Left lung (tissue), 4 donors: ENCODE measurements at regions not wholly inside any gene's neighbourhood (a gene's known extent, or its start where the extent isn't known, plus 50 kb on each side); places are given as distances from the start of the nearest gene placed in this dataset.

Experiments
- ATAC-seq: fragments of 200-7000 bp; cut with Tn5 transposase; one replicate; pipeline ENCODE4 v1.9.1; 2020; ENCODE audit warnings: moderate library complexity
- DNase-seq, 4 donors: peaks; one replicate each; pipeline ENCODE4 v3.0.0-alpha.2; 2013 to 2020
- H3K27ac ChIP-seq, 2 donors: fragments of 200-600 bp; sonication (generic) in 1 of 2; one replicate each; pipeline versions ENCODE4 v1.5.0 to v1.8.0; 2020 to 2021
- H3K27me3 ChIP-seq, 2 donors: fragments of 200-600 bp; sonication (generic) in 1 of 2; one replicate each; pipeline versions ENCODE4 v1.5.0 to v1.8.0; 2020 to 2021
- H3K36me3 ChIP-seq, 2 donors: fragments of 200-600 bp; sonication (generic) in 1 of 2; one replicate each; pipeline versions ENCODE4 v1.5.0 to v1.8.0; 2020 to 2021
- H3K4me1 ChIP-seq, 2 donors: fragments of 200-600 bp; one replicate each; pipeline ENCODE4 v1.8.0; 2021
- H3K4me3 ChIP-seq, 2 donors: fragments of 200-600 bp; sonication (generic) in 1 of 2; one replicate each; pipeline versions ENCODE4 v1.5.0 to v1.8.0; 2020 to 2021; ENCODE audit warnings: mild to moderate bottlenecking in 1 of 2
- H3K9me3 ChIP-seq, 2 donors: fragments of 200-600 bp; sonication (generic) in 1 of 2; one replicate each; pipeline versions ENCODE4 v1.5.0 to v1.8.0; 2020 to 2021
- intact Hi-C, 2 donors: fragments of 100-400 bp; cut with DNase I; formaldehyde crosslinking; loops; one replicate each; pipeline versions ENCODE4 v1.11.2 to v1.14.2; 2022
- TF ChIP-seq, protein P1 (sequence below), 2 donors: fragments of 200-600 bp; sonication (generic) in 1 of 2; IDR thresholded peaks; one replicate each; pipeline versions ENCODE4 v1.5.0 to v1.8.0; 2021; ENCODE audit warnings: antibody characterized with exemption in 2 of 2
- donor health status: DM: no; HTN: yes; CAD: no.
- donor health status: DM: no; HTN: no; CAD: no.

DNA sequence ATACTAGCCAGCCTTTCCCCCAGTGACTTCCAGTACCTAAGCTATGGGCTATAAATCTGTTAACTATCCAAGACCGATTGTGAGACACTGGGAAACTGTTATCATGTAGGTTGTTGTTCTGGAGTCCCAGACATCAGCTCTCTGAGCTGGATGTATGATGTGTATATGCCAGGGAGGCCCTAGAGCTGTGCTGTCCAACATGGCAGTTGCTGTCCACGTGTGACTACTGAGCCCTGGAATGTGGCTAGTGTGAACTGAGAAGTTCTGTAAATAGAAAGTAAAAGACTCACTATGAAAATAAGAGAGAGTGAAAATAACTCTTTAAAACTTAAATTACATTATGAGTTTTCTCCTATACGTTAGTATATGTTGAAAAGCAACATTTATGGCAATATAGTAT, 755.8 kb upstream of the FBXO33 start:
- DNase-seq, result no peak
- intact Hi-C loops, result no loop called here
- Histone ChIP-seq H3K27me3 (no peaks in the 10 kb centered on the region), H3K4me3 (no peak overlapping the region), H3K36me3 (no peaks in the 10 kb centered on the region), H3K9me3 (no peaks in the 10 kb centered on the region), H3K4me1 (no peaks in the 10 kb centered on the region), H3K27ac (no peak overlapping the region)
- ATAC-seq, result no peak
- TF ChIP-seq, protein P1, sequence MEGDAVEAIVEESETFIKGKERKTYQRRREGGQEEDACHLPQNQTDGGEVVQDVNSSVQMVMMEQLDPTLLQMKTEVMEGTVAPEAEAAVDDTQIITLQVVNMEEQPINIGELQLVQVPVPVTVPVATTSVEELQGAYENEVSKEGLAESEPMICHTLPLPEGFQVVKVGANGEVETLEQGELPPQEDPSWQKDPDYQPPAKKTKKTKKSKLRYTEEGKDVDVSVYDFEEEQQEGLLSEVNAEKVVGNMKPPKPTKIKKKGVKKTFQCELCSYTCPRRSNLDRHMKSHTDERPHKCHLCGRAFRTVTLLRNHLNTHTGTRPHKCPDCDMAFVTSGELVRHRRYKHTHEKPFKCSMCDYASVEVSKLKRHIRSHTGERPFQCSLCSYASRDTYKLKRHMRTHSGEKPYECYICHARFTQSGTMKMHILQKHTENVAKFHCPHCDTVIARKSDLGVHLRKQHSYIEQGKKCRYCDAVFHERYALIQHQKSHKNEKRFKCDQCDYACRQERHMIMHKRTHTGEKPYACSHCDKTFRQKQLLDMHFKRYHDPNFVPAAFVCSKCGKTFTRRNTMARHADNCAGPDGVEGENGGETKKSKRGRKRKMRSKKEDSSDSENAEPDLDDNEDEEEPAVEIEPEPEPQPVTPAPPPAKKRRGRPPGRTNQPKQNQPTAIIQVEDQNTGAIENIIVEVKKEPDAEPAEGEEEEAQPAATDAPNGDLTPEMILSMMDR (IDR thresholded peaks at IDR 0.05), result no peak

DNA sequence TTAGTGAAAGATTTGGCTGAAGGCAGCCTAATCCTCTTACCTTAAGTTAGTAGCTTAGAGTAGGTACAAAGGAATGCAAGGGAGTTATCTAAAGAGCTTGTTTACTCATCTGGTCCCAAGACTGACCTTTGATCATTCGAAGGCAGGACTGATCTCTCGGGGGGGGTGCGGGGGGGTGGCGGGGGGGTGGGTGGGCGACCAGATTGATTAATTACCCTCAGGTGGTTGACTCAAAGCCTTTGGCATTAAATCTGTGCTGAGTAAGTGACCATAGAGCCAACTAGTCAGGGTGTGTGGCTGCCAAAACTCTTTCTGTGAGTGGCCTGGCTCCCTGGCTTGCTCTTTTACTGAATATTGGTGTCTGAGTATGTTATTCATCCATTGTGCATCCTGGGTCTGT, 731.9 kb upstream of the FBXO33 start:
- Histone ChIP-seq H3K27ac (no peak overlapping the region), H3K27me3 (no peaks in the 10 kb centered on the region), H3K4me3 (no peak overlapping the region), H3K4me1 (no peaks in the 10 kb centered on the region), H3K36me3 (no peaks in the 10 kb centered on the region), H3K9me3 (peaks cover 0 to 24% of the 10 kb centered on the region in 2 donors)
- intact Hi-C loops, result no loop called here
- DNase-seq (no peak), ATAC-seq (no peak)
- TF ChIP-seq, protein P1 (IDR thresholded peaks at IDR 0.05), result no peak

DNA sequence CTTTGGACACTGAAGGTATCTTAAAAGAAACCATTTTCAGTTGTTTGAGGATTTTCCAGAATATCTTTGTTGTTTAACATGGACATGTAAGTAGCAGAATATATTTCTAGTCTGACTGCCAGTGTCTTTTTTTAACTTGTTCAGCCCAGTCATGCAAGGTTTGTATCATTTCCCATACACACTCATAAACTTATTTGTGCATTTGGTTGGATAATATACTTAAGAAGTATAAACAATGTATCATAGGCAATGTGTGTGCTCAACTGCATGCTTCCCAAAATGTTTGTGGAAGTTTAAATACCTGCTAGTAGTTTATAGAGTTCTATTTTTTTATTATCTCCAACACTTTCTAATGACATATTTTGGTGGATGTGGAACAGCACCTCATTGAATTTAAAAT, 707.4 kb upstream of the FBXO33 start:
- Histone ChIP-seq H3K27me3 (no peaks in the 10 kb centered on the region), H3K9me3 (no peaks in the 10 kb centered on the region), H3K36me3 (no peaks in the 10 kb centered on the region), H3K4me3 (no peak overlapping the region), H3K4me1 (no peaks in the 10 kb centered on the region), H3K27ac (no peak overlapping the region)
- TF ChIP-seq, protein P1 (IDR thresholded peaks at IDR 0.05), result no peak
- no peak for ATAC-seq
- no peak for DNase-seq
- intact Hi-C loops, result no loop called here

DNA sequence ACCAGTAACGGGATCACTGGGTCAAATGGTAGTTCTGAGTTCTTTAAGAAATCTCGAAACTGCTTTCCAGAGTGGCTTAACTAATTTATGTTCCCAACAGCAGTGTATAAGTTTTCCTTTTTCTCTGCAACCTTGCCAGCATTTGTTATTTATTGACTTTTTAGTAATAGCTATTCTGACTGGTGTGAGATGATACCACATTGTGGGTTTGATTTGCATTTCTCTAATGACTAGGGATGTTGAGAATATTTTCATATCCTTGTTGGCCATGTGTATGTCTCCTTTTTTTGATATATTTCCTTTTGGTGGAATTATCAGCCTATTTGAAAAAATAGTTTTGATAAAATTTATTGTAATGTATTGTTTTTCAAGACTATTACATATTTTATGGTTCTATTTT, 701.2 kb upstream of the FBXO33 start:
- Histone ChIP-seq H3K36me3 (no peaks in the 10 kb centered on the region), H3K4me3 (no peak overlapping the region), H3K27me3 (no peaks in the 10 kb centered on the region), H3K9me3 (no peaks in the 10 kb centered on the region), H3K27ac (no peak overlapping the region), H3K4me1 (no peaks in the 10 kb centered on the region)
- no peak for DNase-seq
- intact Hi-C loops, result no loop called here
- TF ChIP-seq, protein P1 (IDR thresholded peaks at IDR 0.05), result no peak
- ATAC-seq, result no peak

DNA sequence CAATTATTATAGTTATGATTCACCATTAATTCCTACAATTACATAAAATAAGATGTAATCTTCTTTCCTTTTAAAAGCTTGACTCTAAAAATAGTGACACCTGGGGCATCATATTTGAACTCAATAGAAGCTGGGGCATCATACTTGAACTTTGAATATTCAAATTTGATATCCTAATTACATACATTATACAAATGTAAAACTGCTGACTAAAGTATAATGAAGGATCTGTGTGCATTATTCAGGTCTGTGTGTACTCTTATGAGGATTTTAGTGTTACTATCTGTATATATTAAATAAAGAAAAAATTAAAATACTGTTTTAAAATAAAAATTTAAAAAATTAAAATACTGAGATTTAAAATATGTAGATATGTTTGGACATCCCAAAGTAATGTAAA, 696.9 kb upstream of the FBXO33 start:
- no peak overlapping the region for H3K27ac ChIP-seq
- DNase-seq (no peak), ATAC-seq (no peak)
- H3K27me3 ChIP-seq, result no peaks in the 10 kb centered on the region
- H3K4me1 ChIP-seq, result no peaks in the 10 kb centered on the region
- H3K36me3 ChIP-seq, result no peaks in the 10 kb centered on the region
- intact Hi-C loops, result no loop called here
- TF ChIP-seq, protein P1 (IDR thresholded peaks at IDR 0.05), result no peak
- H3K9me3 ChIP-seq, result peaks cover 0 to 3% of the 10 kb centered on the region in 2 donors
- H3K4me3 ChIP-seq, result no peak overlapping the region
